WTC11 (cell line): ENCODE measurements at regions not wholly inside any gene's neighbourhood (a gene's known extent, or its start where the extent isn't known, plus 50 kb on each side); places are given as distances from the start of the nearest gene placed in this dataset.

Experiments
- ATAC-seq: fragments of 200-7000 bp; cut with Tn5 transposase; 2 replicates; pipeline ENCODE4 v1.10.0; 2021; ENCODE audit warnings: mild to moderate bottlenecking, moderate library complexity
- CTCF ChIA-PET: fragments of 300-600 bp; sonication (Branson Sonifier 250); formaldehyde crosslinking; loops from one replicate; lab custom pipeline; 2021; ENCODE audit warnings: antibody characterized with exemption; lab: Charles Lee
- POLR2A ChIA-PET: fragments of 350-600 bp; sonication (Branson Sonifier 250); formaldehyde crosslinking; loops from one replicate; lab custom pipeline; 2021; ENCODE audit warnings: antibody characterized with exemption; lab: Charles Lee
- DNase-seq: peaks from one replicate; pipeline ENCODE4 v3.0.0; 2021; ENCODE audit warnings: low spot score
- H3K27ac Mint-ChIP-seq: 2 replicates; pipeline ENCODE4 v1.8.0; 2021; ENCODE audit warnings: mixed read lengths
- H3K27me3 Mint-ChIP-seq: 2 replicates; pipeline ENCODE4 v1.8.0; 2021; ENCODE audit warnings: low read depth, mild to moderate bottlenecking, moderate library complexity, mixed read lengths
- H3K36me3 Mint-ChIP-seq: 2 replicates; pipeline ENCODE4 v1.8.0; 2021; ENCODE audit warnings: mixed read lengths
- H3K4me1 Mint-ChIP-seq: 2 replicates; pipeline ENCODE4 v1.8.0; 2022; ENCODE audit warnings: mixed read lengths
- H3K4me3 Mint-ChIP-seq: 2 replicates; pipeline ENCODE4 v1.8.0; 2021; ENCODE audit warnings: mild to moderate bottlenecking, moderate library complexity, mixed read lengths
- H3K9me3 Mint-ChIP-seq: 2 replicates; pipeline ENCODE4 v1.8.0; 2021; ENCODE audit warnings: mixed read lengths
- ATF3 ChIP-seq: sonication (generic); formaldehyde crosslinking; conservative IDR thresholded peaks from 2 replicates; pipeline ENCODE4 v1.8.1; 2022; ENCODE audit warnings: mild to moderate bottlenecking, missing genetic modification reagents
- CREM ChIP-seq: sonication (generic); formaldehyde crosslinking; IDR thresholded peaks from 2 replicates; pipeline ENCODE4 v1.8.1; 2022; ENCODE audit warnings: mild to moderate bottlenecking, missing genetic modification reagents, moderate library complexity
- ETV6 ChIP-seq: sonication (generic); formaldehyde crosslinking; IDR thresholded peaks from 2 replicates; pipeline ENCODE4 v1.8.1; 2022; ENCODE audit warnings: mild to moderate bottlenecking, missing genetic modification reagents
- NR2C2 ChIP-seq: sonication (generic); formaldehyde crosslinking; IDR thresholded peaks from 2 replicates; pipeline ENCODE4 v1.8.0; 2022; ENCODE audit warnings: mild to moderate bottlenecking, missing genetic modification reagents
- PREB ChIP-seq: sonication (generic); formaldehyde crosslinking; IDR thresholded peaks from 2 replicates; pipeline ENCODE4 v1.8.1; 2022; ENCODE audit warnings: mild to moderate bottlenecking, missing genetic modification reagents, moderate library complexity, borderline replicate concordance
- RORB ChIP-seq: fragments of 250-450 bp; sonication (Bioruptor Pico); IDR thresholded peaks from 2 replicates; pipeline ENCODE4 v1.9.0; 2021; ENCODE audit warnings: mild to moderate bottlenecking
- USF2 ChIP-seq: sonication (generic); formaldehyde crosslinking; IDR thresholded peaks from 2 replicates; pipeline ENCODE4 v1.8.1; 2023; ENCODE audit warnings: mild to moderate bottlenecking, missing genetic modification reagents, moderate library complexity
- ZNF396 ChIP-seq: fragments of 250-450 bp; sonication (Bioruptor Pico); IDR thresholded peaks from 2 replicates; pipeline ENCODE4 v1.8.0; 2021; ENCODE audit warnings: mild to moderate bottlenecking, moderate library complexity, borderline replicate concordance
- ZNF532 ChIP-seq: fragments of 250-450 bp; sonication (Bioruptor Pico); IDR thresholded peaks from 2 replicates; pipeline ENCODE4 v1.9.0; 2021; ENCODE audit warnings: mild to moderate bottlenecking, borderline replicate concordance
- ZNF671 ChIP-seq: fragments of 250-450 bp; sonication (Bioruptor Pico); IDR thresholded peaks from 2 replicates; pipeline ENCODE4 v1.8.0; 2021; ENCODE audit warnings: mild to moderate bottlenecking
- ZSCAN18 ChIP-seq: fragments of 250-450 bp; sonication (Bioruptor Pico); IDR thresholded peaks from 2 replicates; pipeline ENCODE4 v2.1.2; 2022; ENCODE audit warnings: mild to moderate bottlenecking, moderate library complexity
- TF ChIP-seq, protein P1 (sequence below): sonication (generic); formaldehyde crosslinking; IDR thresholded peaks from 2 replicates; pipeline ENCODE4 v1.8.1; 2023; ENCODE audit warnings: mild to moderate bottlenecking, moderate library complexity, missing genetic modification reagents
- TF ChIP-seq, protein P2 (sequence below): sonication (generic); formaldehyde crosslinking; IDR thresholded peaks from 2 replicates; pipeline ENCODE4 v1.8.0; 2023; ENCODE audit warnings: missing genetic modification reagents, mild to moderate bottlenecking, borderline replicate concordance
- TF ChIP-seq, protein P3 (sequence below): fragments of 250-450 bp; sonication (Bioruptor Pico); IDR thresholded peaks from 2 replicates; pipeline ENCODE4 v1.8.0; 2021; ENCODE audit warnings: mild to moderate bottlenecking
- TF ChIP-seq, protein P4 (sequence below): fragments of 200-600 bp; IDR thresholded peaks from 2 replicates; pipeline ENCODE4 v1.8.0; 2022; ENCODE audit warnings: antibody characterized with exemption
- TF ChIP-seq, protein P5 (sequence below): sonication (generic); formaldehyde crosslinking; IDR thresholded peaks from 2 replicates; pipeline ENCODE4 v1.8.1; 2022; ENCODE audit warnings: missing genetic modification reagents, borderline replicate concordance

GRCh38 chr13:34881494-34881893 is 60.6 kb upstream of the NBEA start (continued):
- TF ChIP-seq, protein P1, sequence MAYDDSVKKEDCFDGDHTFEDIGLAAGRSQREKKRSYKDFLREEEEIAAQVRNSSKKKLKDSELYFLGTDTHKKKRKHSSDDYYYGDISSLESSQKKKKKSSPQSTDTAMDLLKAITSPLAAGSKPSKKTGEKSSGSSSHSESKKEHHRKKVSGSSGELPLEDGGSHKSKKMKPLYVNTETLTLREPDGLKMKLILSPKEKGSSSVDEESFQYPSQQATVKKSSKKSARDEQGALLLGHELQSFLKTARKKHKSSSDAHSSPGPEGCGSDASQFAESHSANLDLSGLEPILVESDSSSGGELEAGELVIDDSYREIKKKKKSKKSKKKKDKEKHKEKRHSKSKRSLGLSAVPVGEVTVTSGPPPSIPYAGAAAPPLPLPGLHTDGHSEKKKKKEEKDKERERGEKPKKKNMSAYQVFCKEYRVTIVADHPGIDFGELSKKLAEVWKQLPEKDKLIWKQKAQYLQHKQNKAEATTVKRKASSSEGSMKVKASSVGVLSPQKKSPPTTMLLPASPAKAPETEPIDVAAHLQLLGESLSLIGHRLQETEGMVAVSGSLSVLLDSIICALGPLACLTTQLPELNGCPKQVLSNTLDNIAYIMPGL (CRISPR knock-in tag), result no peak
- TF ChIP-seq ZNF532, result no peak
- TF ChIP-seq ZNF671 (CRISPR knock-in tag), result no peak
- TF ChIP-seq ZSCAN18 (CRISPR knock-in tag), result no peak
- no peak for TF ChIP-seq RORB (CRISPR knock-in tag)
- TF ChIP-seq ATF3 (CRISPR knock-in tag), result no peak
- TF ChIP-seq, protein P2, sequence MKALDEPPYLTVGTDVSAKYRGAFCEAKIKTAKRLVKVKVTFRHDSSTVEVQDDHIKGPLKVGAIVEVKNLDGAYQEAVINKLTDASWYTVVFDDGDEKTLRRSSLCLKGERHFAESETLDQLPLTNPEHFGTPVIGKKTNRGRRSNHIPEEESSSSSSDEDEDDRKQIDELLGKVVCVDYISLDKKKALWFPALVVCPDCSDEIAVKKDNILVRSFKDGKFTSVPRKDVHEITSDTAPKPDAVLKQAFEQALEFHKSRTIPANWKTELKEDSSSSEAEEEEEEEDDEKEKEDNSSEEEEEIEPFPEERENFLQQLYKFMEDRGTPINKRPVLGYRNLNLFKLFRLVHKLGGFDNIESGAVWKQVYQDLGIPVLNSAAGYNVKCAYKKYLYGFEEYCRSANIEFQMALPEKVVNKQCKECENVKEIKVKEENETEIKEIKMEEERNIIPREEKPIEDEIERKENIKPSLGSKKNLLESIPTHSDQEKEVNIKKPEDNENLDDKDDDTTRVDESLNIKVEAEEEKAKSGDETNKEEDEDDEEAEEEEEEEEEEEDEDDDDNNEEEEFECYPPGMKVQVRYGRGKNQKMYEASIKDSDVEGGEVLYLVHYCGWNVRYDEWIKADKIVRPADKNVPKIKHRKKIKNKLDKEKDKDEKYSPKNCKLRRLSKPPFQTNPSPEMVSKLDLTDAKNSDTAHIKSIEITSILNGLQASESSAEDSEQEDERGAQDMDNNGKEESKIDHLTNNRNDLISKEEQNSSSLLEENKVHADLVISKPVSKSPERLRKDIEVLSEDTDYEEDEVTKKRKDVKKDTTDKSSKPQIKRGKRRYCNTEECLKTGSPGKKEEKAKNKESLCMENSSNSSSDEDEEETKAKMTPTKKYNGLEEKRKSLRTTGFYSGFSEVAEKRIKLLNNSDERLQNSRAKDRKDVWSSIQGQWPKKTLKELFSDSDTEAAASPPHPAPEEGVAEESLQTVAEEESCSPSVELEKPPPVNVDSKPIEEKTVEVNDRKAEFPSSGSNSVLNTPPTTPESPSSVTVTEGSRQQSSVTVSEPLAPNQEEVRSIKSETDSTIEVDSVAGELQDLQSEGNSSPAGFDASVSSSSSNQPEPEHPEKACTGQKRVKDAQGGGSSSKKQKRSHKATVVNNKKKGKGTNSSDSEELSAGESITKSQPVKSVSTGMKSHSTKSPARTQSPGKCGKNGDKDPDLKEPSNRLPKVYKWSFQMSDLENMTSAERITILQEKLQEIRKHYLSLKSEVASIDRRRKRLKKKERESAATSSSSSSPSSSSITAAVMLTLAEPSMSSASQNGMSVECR, result no peak
- TF ChIP-seq USF2, result no peak
- TF ChIP-seq NR2C2, result no peak
- TF ChIP-seq ETV6 (CRISPR knock-in tag), result no peak
- TF ChIP-seq CREM (CRISPR knock-in tag), result no peak

DNA sequence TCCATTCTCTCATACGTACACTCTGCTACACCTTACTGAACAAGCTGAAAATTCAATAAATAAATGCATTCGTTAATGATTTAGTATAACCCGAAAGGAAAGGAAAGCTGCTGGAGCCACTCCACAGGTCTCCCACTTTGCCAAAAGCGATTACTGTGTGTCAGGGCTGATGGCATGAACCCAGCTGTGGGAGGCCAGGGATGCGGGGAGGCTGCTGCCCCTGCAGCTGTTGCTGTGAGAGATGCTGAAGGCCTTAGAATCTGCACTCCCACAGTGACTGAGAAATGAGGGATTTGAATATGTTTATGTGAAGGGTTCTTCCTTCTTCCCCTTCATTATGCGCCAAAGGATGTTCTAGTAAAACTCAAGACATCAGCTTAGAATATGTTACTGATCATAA is 58.7 kb upstream of the NBEA start:
- Mint-ChIP-seq H3K4me1 (peaks cover 23% of the 10 kb centered on the region), H3K4me3 (no peak overlapping the region), H3K9me3 (peaks cover 4% of the 10 kb centered on the region; the same call in 1 of the 2 replicates), H3K27ac (no peak overlapping the region; the same call in 1 of the 2 replicates), H3K27me3 (no peaks in the 10 kb centered on the region), H3K36me3 (no peaks in the 10 kb centered on the region)
- ATAC-seq (peak; percentile 44; the same call in 1 of the 2 replicates), DNase-seq (no peak)
- ChIA-PET CTCF (interaction anchor here (1.9 to 2.1 kb wide), 3 partner anchors 11 to 50 kb away, joined by 4 to 7 read pairs (median 5); no protein-coding TSS in a partner anchor), POLR2A (no interaction called here)
- TF ChIP-seq CREM (CRISPR knock-in tag) (no peak), ZNF396 (no peak), PREB (CRISPR knock-in tag) (no peak)
- TF ChIP-seq, protein P3, sequence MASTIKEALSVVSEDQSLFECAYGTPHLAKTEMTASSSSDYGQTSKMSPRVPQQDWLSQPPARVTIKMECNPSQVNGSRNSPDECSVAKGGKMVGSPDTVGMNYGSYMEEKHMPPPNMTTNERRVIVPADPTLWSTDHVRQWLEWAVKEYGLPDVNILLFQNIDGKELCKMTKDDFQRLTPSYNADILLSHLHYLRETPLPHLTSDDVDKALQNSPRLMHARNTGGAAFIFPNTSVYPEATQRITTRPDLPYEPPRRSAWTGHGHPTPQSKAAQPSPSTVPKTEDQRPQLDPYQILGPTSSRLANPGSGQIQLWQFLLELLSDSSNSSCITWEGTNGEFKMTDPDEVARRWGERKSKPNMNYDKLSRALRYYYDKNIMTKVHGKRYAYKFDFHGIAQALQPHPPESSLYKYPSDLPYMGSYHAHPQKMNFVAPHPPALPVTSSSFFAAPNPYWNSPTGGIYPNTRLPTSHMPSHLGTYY (CRISPR knock-in tag), result no peak
- TF ChIP-seq, protein P4, sequence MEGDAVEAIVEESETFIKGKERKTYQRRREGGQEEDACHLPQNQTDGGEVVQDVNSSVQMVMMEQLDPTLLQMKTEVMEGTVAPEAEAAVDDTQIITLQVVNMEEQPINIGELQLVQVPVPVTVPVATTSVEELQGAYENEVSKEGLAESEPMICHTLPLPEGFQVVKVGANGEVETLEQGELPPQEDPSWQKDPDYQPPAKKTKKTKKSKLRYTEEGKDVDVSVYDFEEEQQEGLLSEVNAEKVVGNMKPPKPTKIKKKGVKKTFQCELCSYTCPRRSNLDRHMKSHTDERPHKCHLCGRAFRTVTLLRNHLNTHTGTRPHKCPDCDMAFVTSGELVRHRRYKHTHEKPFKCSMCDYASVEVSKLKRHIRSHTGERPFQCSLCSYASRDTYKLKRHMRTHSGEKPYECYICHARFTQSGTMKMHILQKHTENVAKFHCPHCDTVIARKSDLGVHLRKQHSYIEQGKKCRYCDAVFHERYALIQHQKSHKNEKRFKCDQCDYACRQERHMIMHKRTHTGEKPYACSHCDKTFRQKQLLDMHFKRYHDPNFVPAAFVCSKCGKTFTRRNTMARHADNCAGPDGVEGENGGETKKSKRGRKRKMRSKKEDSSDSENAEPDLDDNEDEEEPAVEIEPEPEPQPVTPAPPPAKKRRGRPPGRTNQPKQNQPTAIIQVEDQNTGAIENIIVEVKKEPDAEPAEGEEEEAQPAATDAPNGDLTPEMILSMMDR, result no peak
- TF ChIP-seq, protein P5, sequence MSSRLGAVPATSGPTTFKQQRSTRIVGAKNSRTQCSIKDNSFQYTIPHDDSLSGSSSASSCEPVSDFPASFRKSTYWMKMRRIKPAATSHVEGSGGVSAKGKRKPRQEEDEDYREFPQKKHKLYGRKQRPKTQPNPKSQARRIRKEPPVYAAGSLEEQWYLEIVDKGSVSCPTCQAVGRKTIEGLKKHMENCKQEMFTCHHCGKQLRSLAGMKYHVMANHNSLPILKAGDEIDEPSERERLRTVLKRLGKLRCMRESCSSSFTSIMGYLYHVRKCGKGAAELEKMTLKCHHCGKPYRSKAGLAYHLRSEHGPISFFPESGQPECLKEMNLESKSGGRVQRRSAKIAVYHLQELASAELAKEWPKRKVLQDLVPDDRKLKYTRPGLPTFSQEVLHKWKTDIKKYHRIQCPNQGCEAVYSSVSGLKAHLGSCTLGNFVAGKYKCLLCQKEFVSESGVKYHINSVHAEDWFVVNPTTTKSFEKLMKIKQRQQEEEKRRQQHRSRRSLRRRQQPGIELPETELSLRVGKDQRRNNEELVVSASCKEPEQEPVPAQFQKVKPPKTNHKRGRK (CRISPR knock-in tag), result no peak
